ENCODE measurements at regions not wholly inside any gene's neighbourhood (a gene's known extent, or its start where the extent isn't known, plus 50 kb on each side); places are given as distances from the start of the nearest gene placed in this dataset.

- no peak for DNase-seq (ENCODE audit: extremely low read depth, low read depth)
- no peak for TF ChIP-seq CTCF (IDR thresholded peaks at IDR 0.05; ENCODE audit: low read depth, low read length)
Measured at GRCh38 chr11:134543645-134544044, 131.6 kb upstream of the B3GAT1 start.

- TF ChIP-seq CTCF (IDR thresholded peaks at IDR 0.05; ENCODE audit: low read depth, low read length) = no peak
- DNase-seq (ENCODE audit: extremely low read depth, low read depth) = no peak
Measured at GRCh38 chr11:134543241-134543640, 131.2 kb upstream of the B3GAT1 start.

- no peak for DNase-seq (ENCODE audit: extremely low read depth, low read depth)
- no peak for TF ChIP-seq CTCF (IDR thresholded peaks at IDR 0.05; ENCODE audit: low read depth, low read length)
Measured at GRCh38 chr11:134542401-134543165, 130.5 kb upstream of the B3GAT1 start.

GRCh38 chr11:134541951-134542350 lies 129.9 kb upstream of the B3GAT1 start:
- no peak for TF ChIP-seq CTCF (IDR thresholded peaks at IDR 0.05; ENCODE audit: low read depth, low read length)
- no peak for DNase-seq (ENCODE audit: extremely low read depth, low read depth)

GRCh38 chr11:134541355-134541754 lies 129.3 kb upstream of the B3GAT1 start:
- DNase-seq (ENCODE audit: extremely low read depth, low read depth) = no peak
- no peak for TF ChIP-seq CTCF (IDR thresholded peaks at IDR 0.05; ENCODE audit: low read depth, low read length)

- no peak for DNase-seq (ENCODE audit: extremely low read depth, low read depth)
- no peak for TF ChIP-seq CTCF (IDR thresholded peaks at IDR 0.05; ENCODE audit: low read depth, low read length)
Measured at GRCh38 chr11:134539285-134539684, 127.2 kb upstream of the B3GAT1 start.

- no peak for DNase-seq (ENCODE audit: extremely low read depth, low read depth)
- no peak for TF ChIP-seq CTCF (IDR thresholded peaks at IDR 0.05; ENCODE audit: low read depth, low read length)
Measured at GRCh38 chr11:134538742-134539141, 126.7 kb upstream of the B3GAT1 start.
